GM12865 (cell line): ENCODE measurements at regions not wholly inside any gene's neighbourhood (a gene's known extent, or its start where the extent isn't known, plus 50 kb on each side); places are given as distances from the start of the nearest gene placed in this dataset.
"Not testable (repeated sequence)": the region's sequence is repeated elsewhere in the genome, so short reads cannot be mapped to it uniquely, and the experiment has no call there.

ENCODE experiments used
- DNase-seq: peaks from one replicate; pipeline ENCODE4 v3.0.0; 2010; ENCODE audit warnings: low read depth
- H3K4me3 ChIP-seq: 2 replicates; pipeline ENCODE4 v1.5.1; 2011; ENCODE audit warnings: mild to moderate bottlenecking, low read depth, low read length, control low read depth
- TF ChIP-seq, protein P1 (sequence below): IDR thresholded peaks from 2 replicates; pipeline ENCODE4 v1.5.1; 2011; ENCODE audit warnings: low read length, control low read depth, low read depth, inconsistent platforms; ENCODE audit not compliant: insufficient read depth; ENCODE audit errors: missing control alignments

- TF ChIP-seq, protein P1, sequence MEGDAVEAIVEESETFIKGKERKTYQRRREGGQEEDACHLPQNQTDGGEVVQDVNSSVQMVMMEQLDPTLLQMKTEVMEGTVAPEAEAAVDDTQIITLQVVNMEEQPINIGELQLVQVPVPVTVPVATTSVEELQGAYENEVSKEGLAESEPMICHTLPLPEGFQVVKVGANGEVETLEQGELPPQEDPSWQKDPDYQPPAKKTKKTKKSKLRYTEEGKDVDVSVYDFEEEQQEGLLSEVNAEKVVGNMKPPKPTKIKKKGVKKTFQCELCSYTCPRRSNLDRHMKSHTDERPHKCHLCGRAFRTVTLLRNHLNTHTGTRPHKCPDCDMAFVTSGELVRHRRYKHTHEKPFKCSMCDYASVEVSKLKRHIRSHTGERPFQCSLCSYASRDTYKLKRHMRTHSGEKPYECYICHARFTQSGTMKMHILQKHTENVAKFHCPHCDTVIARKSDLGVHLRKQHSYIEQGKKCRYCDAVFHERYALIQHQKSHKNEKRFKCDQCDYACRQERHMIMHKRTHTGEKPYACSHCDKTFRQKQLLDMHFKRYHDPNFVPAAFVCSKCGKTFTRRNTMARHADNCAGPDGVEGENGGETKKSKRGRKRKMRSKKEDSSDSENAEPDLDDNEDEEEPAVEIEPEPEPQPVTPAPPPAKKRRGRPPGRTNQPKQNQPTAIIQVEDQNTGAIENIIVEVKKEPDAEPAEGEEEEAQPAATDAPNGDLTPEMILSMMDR: no peak
- no peak for DNase-seq
- H3K4me3 ChIP-seq: no peak overlapping the region
Observed at GRCh38 chr20:19916531-19917485, 100.4 kb upstream of the NAA20 start.

DNA sequence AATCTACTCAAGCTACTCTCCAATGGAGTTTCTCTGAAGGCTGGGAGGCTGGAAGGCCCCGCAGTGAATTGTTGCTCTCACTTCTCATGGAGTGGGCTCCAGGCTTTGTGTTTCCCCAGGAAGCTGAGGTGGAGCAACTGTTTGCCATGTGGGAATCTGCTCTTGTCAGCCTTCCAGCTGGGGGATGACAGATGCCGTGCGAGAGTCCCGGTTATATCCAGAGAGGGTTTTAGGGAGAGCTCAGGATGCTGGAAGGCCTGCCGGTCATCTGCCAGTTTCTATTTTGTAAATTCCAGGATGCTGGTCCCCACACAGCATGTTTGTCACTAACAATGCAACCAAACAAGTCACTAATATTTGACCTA is 98.2 kb upstream of the NAA20 start:
- DNase-seq: no peak
- H3K4me3 ChIP-seq: no peak overlapping the region
- TF ChIP-seq, protein P1: no peak

DNA sequence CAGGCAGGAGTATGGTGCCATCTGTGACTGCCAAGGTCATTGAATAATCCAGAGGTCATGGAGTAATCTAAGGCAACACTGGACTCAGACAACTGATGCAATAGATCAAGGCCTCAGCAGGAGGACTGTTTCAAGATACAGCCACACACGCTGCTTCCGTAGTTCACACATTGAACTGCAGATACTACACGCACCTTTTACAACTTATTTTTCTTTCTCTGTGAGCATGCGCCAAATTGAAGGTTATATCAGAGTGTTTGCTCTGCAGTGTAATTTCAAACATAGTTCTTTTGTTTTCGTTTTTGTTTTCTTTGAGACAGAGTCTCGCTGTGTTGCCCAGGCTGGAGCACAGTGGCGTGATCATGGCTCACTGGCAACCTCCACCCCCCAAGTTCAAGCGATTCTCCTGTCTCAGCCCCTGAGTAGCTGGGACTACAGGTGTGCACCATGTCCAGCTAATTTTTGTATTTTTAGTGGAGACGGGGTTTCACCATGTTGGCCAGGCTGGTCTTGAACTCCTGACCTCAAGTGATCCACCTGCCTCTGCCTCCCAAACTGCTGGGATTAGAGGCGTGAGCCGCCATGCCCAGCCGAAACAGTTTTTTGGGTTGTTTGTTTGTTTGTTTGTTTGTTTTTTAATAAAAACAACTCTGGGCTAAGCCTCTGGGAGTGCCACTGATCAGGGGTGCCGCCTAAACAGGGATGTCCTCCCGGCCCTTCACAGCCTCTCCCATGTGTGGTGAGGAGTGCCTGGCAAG is 96.6 kb upstream of the NAA20 start:
- DNase-seq: no peak
- H3K4me3 ChIP-seq: no peak overlapping the region
- TF ChIP-seq, protein P1: no peak

- no peak for DNase-seq
- TF ChIP-seq, protein P1: no peak
Observed at GRCh38 chr20:19921284-19921793, 95.8 kb upstream of the NAA20 start.

GRCh38 chr20:19921829-19922228 is 95.3 kb upstream of the NAA20 start:
- H3K4me3 ChIP-seq, DNase-seq: not testable (repeated sequence)

More at GRCh38 chr20:19921284-19921793, 95.8 kb upstream of the NAA20 start:
- H3K4me3 ChIP-seq: no peak overlapping the region

- no peak overlapping the region for H3K4me3 ChIP-seq
- no peak for DNase-seq
Observed at GRCh38 chr20:19922716-19923115, 94.4 kb upstream of the NAA20 start.

More at GRCh38 chr20:19922716-19923115, 94.4 kb upstream of the NAA20 start:
- TF ChIP-seq, protein P1: no peak
